ENCODE measurements at regions not wholly inside any gene's neighbourhood (a gene's known extent, or its start where the extent isn't known, plus 50 kb on each side); places are given as distances from the start of the nearest gene placed in this dataset.
A peak's percentile ranks its signal among the peaks of the same experiment; 100 is the strongest.

DNA sequence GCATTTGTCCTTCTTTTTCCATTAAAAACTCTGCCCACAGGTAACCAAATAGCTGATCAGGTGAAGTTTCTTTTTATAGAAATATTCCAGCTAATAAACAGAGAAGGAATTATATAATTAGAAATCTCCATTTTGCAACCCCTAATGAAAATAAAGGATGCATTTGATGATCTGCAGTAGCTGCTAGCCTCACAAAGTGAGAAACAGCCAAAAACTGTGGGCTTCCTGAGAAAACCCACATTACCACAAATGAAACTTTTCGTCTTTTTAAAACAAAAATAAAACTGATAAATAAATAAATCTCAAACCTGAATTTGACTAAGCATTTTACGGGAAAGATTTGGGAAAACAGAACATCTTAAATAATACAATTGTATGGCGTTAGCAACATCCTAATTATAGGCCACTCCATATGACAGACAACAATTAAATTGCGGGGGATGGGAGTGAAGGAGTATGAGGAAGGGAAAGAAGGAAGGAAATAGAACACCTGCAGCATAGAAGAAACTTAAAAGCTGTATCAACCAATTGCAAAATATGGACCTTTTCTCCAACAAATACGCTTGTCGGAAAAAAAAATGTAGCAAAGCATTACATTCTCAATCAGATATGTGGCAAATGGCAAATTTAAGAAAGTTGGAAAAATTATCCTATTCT, 283.0 kb upstream of the ITGA1 start:
- DNase-seq: peak; percentile 59

DNA sequence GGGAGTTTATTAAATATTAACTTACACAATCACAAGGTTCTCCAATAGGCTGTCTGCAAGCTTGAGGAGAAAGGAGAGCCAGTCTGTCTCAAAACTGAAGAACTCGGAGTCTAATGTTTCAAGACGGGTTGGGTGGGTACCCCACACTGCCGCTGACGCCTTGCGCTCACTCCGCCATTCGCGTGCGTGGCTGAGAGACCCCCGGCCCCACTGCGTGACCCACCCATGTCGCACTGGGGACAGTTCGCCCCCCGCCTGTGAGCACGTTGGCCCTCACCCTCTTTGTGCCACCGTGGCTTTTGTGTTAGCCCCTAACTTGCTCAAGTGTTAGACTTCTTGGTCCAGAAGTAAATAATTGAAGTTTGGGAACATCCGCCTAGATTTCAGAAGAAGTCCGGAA, 270.0 kb upstream of the ITGA1 start:
- no peak for DNase-seq

DNA sequence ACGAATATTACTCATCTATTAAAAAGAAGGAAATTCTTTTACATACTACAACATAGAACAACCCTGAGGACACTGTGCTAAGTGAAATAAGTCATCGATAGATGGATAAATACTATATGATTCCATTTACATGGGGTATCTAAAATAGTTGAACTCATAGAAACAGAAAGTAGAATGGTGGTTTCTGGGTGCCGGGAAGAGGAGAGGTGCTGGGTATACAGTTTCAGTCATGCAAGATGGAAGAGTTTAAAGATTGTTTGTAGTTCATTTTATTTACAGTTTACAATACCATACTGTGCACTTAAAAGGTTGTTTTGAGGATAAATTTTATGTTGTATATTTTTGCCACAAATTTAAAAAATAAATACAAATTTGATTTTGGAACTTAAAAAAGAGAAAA, 267.5 kb upstream of the ITGA1 start:
- no peak for DNase-seq

DNA sequence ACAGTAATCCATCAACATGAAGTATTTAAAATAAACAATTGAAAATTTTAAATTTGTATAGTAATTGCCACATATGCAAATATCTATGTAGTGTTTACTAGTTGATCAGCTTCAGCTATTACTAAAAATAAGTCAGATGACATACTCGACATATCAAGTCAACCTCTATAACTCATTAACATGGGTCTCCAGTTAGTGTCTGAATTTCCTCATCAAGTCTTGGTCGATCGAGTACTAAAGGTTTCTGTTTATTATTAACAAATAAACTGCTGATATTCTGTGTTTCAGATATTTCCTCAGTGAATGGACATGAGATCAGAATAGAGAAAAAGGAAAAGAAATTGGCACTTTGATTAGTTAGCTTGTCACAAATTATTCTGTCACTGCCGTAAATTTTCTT, 266.5 kb upstream of the ITGA1 start:
- DNase-seq: no peak

DNA sequence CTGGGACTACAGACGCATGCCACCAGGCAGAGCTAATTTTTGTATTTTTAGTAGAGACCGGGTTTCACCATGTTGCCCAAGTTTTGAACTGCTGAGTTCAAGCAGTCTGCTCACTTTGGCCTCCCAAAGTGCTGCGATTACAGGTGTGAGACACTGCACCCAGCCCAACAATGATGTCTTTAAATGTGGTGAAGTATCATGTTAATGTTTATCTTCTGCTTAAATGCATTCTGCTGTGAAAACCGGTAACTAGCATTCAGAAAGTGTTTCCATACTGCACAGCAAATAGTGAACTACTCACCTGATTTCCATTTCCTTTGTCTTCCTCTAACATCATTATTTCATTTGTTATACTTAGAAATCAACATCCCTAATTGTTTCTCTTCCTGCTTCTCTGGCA, 264.0 kb upstream of the ITGA1 start:
- peak; percentile 50 for DNase-seq

DNA sequence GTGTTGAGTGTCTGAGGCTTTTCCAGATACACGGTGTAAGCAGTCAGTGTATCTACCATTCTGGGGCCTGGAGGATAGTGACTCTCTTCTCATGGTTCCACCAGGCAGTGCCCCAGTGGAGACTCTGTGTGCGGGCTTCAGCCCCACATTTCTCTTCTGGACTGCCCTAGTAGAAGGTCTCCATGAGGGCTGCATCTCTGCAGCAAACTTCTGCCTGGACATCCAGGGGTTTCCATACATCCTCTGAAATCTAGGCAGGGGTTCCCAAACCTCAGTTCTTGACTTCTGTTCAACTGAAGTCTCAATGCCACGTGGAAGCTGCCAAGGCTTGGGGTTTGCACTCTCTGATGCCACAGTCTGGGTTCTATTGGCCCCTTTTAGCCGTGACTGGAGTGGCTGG, 256.6 kb upstream of the ITGA1 start:
- no peak for DNase-seq

DNA sequence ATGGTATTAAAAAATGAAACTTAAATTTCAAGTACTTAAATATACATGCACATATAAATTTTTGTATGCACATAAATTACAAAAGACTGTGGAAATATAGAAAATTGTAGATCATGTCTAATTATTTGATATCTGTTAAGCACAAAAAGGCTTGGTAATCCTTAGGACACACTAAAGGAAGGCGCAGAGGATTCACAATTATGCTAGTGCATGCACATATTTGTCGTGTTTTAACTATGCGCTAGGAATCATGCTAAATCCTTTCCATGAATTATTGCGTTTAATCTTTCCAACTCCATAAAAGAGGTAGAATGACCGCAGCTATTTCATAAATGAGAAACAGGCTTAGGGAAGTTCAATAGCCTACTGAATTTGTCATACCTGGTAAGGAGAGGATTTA, 244.1 kb upstream of the ITGA1 start:
- DNase-seq: no peak

DNA sequence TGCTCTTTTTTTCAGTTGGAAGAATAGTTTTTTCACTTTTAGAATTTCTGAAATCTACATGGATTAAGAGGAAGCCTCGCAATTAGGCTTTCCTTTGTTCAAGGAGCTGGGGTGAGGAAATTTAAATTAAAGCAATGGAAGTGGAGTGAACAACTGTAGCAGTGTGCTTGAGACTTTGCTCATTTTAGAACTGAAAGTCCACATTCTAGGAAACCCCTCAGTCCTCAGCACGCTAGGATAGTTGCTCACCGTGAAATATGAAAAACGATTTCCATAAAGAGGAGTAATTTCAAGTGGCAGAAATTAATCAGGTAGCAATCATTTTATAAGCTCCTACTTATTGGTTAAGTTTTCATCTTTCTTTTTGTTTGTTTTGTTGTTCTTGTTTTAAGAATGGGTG, 243.0 kb upstream of the ITGA1 start:
- no peak for DNase-seq

DNA sequence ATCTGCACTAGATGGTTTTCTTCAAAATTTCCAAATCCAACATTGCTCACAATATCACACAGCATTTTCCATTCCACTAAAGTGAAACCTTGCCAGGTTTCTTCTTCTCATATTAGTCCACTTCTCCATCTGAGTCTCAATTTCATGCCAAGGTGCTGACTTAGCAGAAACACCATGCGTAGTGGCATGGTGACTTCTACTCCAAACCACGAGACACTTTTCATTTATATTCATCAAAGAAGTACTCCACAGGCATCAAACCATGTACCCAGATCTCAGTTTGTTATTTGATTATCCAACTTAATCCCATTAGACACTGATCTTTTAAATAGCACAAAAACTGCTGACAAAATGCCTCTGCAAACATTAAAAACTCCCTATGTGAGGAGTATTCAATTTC, 233.4 kb upstream of the ITGA1 start:
- peak; percentile 64 for DNase-seq

DNA sequence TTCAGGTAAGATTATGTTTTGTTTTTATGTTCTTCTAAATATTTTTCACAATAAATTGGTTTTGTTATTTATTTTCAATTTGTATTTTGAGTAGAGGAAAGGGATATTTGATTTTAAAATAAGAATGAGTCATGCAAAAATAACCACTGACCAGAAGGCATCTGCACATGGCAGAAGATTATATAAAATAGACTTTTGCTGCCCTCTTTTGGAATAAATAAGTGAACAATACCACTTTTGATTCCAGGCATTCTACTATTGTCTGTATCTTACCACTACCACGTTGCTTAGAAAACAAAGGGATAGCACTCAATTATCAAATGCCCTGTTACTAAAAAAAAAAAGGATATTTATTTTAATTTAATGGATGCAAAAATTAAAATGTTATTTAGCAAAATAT, 227.3 kb upstream of the ITGA1 start:
- peak; percentile 61 for DNase-seq

DNA sequence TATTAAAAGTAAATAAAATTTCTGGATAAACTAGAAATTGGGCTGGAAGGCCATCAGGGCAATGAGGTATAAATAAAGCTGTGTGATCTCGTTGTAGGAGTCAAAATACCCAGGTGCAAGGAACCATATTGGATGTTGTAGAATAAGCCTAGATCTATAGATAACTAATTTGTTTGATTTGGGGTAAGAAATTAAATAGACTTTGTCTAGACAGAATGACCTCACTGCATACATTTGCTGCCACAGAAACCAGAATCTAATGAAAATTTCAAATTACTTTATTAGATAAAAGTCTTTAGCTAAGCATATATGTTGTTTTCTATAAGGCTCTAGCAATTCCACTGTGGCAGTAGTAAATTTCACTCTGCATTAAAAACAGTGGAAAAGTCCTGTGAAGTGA, 225.2 kb upstream of the ITGA1 start:
- no peak for DNase-seq

DNA sequence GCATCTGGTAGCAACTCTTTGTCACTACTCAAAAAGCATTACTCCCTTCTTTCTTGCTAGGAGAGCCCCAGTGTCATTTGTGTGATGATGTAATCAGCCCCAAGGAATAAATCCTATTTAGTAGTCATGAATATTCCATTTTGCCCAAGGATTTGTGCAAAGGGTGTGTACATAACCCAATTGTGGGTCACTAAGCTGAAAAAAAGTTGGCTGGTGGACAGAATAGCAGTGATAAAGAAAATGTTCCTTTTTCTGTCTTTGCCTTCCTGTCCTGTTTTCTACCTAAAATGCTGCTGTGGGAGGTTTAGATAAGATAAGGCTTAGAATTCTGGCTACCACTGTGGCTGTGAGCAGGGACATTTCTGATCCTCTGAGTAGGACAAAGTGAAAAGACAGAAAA, 223.1 kb upstream of the ITGA1 start:
- no peak for DNase-seq

DNA sequence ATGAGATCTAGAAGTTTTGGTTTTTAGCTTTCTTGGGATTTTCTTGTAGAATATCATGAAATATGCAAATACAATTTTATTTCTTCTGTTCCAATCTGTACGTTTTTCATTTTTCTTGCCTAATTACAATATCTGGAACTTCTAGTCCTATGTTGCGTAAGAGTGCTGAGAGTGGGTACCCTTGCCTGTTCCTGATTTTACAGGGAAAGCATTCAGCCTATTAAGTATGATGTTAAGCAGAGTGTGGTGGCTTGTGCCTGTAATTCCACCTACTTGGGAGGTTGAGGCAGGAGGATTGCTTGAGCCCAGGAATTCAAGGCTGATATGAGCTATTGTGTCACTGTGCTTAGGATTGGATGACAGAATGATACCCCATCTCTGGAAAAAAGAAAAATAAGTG, 210.2 kb upstream of the ITGA1 start:
- no peak for DNase-seq

DNA sequence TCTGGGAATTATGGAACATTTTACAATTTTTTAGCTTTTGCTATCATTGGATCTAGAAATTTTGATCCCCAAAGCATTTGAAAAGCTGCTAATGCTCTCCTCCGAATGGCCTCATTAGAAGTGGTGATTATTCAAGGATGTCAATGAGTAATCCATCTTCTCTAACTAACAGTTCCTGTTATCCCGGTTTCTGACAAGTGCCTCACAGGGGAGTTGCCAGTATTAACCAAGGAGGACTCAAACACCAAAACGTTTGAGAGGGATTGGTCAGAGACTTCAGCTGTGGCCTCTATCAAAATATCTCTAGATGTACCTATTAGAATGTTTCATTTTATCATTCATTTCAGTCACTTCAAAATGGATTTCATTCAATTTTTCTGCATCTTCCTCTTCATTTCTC, 208.3 kb upstream of the ITGA1 start:
- no peak for DNase-seq

DNA sequence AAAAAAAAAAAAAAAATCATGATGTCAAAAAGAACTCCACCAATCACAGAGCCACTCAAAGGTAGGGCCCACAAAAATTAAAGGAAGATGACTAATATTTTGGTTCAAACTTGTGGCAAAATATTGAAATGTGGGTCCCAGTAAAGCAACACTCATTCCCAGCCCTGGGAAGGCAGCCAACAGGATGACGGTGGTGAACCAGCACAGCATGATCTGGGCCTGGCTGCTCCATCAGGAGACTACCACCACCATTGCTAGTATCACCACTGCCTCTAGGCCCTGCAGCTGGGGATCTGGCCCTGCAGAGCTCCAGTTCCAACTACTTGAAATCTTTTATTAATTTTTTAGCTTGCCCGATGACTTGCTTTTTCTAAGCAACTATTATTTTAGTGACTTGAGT, 206.8 kb upstream of the ITGA1 start:
- DNase-seq: no peak

DNA sequence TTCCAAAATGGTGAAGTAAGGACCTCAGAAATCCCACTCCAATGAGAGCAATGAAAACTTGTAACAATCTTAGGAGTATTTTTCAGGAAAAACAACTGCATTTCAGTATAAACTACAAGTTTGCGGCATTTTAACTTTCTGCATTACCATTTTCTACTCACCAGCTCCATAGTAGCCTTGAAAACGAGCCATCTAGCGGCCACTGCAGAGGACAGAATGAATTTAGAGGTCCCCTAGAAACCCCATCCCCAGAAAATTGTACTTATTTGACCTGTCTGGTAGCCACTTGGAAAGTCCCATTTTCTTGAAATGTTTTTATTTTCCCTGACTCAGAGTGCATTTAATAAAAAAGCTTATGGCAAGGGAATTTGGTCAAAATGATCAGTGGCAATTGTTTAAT, 205.4 kb upstream of the ITGA1 start:
- no peak for DNase-seq

DNA sequence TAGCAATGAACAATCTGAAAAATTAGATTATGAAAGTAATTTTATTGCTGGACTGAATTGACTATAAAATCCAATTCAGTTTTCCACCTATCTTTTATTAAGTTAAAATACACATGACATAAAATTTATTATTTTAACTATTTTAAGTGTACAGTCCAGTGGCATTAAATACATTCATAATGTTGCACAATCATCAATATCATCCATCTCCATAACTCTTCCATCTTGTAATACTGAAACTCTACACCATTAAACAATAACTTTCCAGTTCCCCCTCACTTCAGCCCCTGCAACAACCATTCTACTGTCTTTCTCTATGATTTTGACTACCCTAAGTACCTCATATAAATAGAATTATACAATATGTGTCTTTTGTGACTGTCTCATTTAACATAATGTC, 200.6 kb upstream of the ITGA1 start:
- DNase-seq: no peak

DNA sequence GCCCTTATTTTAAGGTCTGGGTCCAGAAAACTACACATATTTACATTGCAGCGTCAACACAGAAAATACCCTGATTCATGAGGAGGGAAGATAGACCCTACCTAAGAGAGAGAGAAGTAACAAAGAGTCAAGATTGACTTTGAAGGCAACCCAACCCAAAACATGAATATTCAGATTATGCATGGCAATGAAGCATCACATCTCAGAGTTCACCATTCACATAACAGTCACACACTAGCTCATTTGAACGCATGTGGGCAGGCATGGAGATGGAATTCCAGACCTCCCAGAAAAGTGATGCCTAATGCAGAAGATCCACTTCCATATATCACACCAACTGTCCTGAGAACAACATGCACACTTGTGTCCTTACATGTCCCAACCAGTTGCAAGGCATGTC, 190.1 kb upstream of the ITGA1 start:
- DNase-seq: no peak

DNA sequence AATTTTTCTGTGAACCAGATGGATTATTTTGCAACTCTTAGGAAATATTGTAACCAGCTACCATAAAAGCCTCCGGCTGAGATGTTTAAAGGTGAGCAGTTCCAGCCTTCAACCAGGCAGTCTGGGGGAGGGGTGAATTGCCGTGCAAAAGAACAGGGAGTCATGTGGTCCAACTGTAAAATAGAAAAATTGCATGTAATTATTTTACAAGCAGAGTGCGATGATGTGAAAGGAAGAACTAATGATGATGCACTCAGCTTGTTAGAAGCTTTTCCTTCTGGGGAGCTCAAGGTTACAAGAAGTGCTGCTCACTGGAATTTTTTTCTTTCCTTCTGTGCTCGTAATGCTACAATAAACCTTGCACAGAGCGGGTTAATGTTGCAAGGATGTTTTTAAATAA, 188.7 kb upstream of the ITGA1 start:
- peak; percentile 45 for DNase-seq

DNA sequence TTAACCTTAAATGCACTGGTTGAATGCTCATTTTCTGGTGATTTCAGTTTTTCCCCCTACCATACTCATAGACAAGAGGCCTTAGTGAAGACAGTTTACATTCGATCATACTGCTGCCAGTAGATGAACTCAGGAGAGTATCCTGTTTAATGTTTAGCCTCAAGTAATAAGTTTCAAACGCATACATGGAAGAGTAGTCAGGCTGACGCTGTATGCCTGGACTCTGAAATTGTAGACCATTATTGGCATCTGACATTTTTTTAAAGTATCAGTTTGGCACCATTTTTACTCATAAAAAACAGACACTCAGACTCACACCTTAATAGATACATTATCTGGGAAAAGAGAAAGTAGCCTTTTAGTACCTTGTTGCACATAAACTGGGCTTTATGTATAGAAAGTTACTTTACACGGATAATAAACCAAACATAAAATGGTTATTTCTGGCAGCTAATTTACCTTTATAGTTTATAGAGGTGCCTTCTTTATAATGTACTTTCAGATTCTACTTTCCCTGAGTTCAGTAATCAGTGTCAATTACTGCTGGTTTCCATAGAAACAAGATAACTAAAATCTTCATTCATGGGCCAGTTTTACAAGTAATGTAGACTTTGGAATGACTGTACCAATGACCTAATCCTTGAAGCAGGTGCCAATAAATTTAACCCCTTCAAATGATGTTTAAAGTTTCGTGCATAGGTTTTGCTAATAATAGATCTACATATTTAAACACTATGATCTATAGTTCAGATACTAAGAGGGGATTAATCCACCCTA, 183.8 kb upstream of the ITGA1 start:
- DNase-seq: no peak

DNA sequence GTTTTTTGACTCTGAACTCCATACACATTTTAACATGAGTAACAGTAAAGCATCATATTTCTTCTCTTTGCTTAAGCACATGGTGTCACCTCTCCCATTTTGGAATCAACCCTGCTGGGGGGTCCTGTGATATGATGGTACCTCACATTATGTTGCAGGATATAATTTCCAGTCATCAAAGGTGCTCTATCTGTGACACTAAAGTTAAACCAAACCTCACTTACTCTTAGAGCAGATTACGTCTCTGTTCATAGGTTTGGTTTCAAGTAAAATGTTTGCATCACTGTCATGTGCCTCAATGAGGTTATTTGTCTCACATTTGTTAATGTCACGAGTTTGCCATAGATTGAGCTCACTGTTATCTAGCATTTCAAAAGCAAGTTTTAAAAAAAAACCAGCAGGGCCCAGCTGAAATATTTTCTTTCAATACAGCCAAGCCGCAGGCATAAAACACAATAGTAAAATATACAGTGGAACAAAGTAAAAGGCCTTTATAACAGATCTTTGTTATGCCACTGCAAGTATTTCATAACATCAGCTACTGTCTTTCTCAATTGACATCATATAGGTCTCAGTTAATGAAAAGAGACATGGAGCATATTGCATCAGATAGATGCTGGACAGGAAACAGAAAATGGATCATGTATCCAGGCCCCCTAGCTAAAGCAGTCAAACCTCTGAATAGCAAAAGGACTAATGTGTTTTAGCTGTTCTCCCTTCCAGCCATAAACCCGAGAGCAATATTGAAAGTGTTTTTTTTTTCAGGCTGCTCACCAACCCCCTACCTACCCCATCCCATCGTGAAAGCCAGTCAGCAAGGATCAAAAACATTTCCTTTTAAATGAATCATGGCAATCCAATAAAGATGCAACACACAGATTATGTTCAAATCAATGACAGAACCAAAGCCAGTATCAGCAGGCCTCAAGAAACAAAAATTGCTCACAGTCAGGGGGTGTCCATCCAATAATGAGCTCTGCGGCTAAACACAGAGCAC, 182.1 kb upstream of the ITGA1 start:
- DNase-seq: no peak

DNA sequence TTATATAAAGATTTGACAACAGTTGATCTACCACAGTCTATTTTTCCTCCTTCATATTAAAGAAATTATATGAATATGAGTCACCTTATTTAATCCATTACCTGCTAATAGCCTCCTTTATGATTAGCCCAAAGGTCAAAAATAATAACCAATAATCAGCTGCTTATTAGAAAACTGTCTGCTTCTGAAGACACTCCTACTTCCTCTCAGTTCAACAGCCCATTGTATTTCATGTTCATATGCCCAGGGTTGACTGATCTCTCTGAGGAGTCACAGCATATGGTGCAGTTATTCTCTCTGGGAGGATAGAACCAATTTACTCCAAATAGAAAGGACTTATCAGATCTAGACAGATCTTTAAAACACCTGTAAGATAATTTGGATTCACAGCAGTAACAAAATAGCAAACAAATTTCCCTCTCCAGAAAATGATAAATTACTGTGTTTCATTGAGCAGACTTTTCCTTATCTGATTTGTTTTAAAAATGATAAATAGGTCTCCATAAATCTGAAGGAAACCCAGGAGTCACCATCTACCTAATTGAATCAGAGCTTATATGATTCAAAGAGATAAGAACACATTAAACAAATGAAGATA, 180.4 kb upstream of the ITGA1 start:
- DNase-seq: no peak

DNA sequence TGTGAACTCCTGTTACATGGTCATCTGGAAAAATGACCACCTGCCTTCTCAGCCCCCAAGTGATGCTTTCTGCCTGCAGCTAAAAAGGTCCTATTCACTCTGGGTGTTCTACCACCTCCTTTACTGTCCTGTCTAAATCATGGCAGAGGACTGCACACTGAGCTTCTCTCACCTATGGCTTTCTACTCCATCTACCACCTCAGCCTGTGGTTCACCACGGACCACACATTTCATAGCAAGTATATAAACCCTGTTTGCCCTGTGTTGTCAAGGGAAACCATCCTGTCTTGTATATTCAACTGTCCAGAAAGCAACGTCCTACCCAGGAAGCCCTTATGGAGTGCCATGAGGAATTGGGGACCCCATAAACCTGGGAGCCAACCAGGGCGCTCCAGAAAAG, 167.4 kb upstream of the ITGA1 start:
- DNase-seq: no peak

Measured in NCI-H1105 (cell line).